GM12878 (cell line): ENCODE measurements at regions not wholly inside any gene's neighbourhood (a gene's known extent, or its start where the extent isn't known, plus 50 kb on each side); places are given as distances from the start of the nearest gene placed in this dataset.

Experiments used
- CHD1 ChIP-seq: IDR thresholded peaks from 2 replicates; pipeline ENCODE4 v1.6.1; 2012; ENCODE audit warnings: low read depth, low read length, improper control_type of control experiment
- HDAC2 ChIP-seq: fragments of 200-600 bp; sonication (generic); IDR thresholded peaks from 2 replicates; pipeline ENCODE4 v1.6.1; 2017
- IKZF2 ChIP-seq, 2 experiments: fragments of 450-650 bp; IDR thresholded peaks; 2 replicates each; pipeline ENCODE4 v1.6.1; 2017; ENCODE audit warnings: mild to moderate bottlenecking in 2 of 2, moderate library complexity in 2 of 2
- NFXL1 ChIP-seq: fragments of 450-650 bp; IDR thresholded peaks from 2 replicates; pipeline ENCODE4 v1.6.1; 2017; ENCODE audit warnings: antibody characterized with exemption, mild to moderate bottlenecking, borderline replicate concordance
- PML ChIP-seq: IDR thresholded peaks from 2 replicates; pipeline ENCODE4 v1.6.1; 2012; ENCODE audit warnings: low read length, inconsistent platforms
- POLR2AphosphoS5 ChIP-seq: IDR thresholded peaks from 2 replicates; pipeline ENCODE4 v1.6.1; 2011; ENCODE audit warnings: mild to moderate bottlenecking, low read length, inconsistent platforms
- SPI1 ChIP-seq: IDR thresholded peaks from 2 replicates; pipeline ENCODE4 v1.6.1; 2011; ENCODE audit warnings: low read depth, mild to moderate bottlenecking, low read length, moderate library complexity, borderline replicate concordance; ENCODE audit not compliant: insufficient read depth
- SUZ12 ChIP-seq: fragments of 200-600 bp; sonication (generic); IDR thresholded peaks from one replicate; pipeline ENCODE4 v1.6.1; 2018; ENCODE audit warnings: antibody characterized with exemption, mild to moderate bottlenecking; ENCODE audit not compliant: unreplicated experiment
- YY1 ChIP-seq: IDR thresholded peaks from 2 replicates; pipeline ENCODE4 v1.6.1; 2011; ENCODE audit warnings: low read depth, mild to moderate bottlenecking, low read length
- ZSCAN29 ChIP-seq: fragments of 450-650 bp; IDR thresholded peaks from 2 replicates; pipeline ENCODE4 v1.6.1; 2017; ENCODE audit warnings: mild to moderate bottlenecking, moderate library complexity
- TF ChIP-seq, protein P1 (sequence below): fragments of 450-650 bp; IDR thresholded peaks from 2 replicates; pipeline ENCODE4 v1.6.1; 2017; ENCODE audit warnings: mild to moderate bottlenecking, moderate library complexity
- TF ChIP-seq, protein P2 (sequence below): fragments of 150-350 bp; IDR thresholded peaks from 2 replicates; pipeline ENCODE4 v1.6.1; 2016; ENCODE audit warnings: low read depth, low read length
- TF ChIP-seq, protein P3 (sequence below): fragments of 450-650 bp; IDR thresholded peaks from 2 replicates; pipeline ENCODE4 v1.6.1; 2016; ENCODE audit warnings: mild to moderate bottlenecking
- TF ChIP-seq, protein P4 (sequence below): IDR thresholded peaks from 2 replicates; pipeline ENCODE4 v1.6.1; 2011; ENCODE audit warnings: low read depth, low read length, improper control_type of control experiment, borderline replicate concordance

DNA sequence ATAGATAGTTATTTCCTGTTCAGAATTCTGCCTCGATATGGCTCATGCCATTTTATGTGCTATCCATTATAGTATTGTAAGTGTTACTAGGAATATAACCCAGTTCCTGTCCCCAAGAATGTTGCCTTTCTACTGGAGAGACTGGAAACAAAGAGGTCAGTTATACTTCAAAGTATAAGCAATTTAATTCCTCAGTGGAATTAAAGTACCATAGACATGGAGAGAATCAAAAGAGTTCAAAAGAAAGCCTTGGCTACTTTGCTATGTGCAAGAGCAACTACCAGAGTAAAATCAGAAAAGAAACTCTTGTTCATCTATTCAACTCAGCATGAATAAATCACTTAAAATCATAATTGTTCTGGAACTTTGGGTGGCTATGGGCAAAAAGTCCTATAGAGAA, 173.2 kb upstream of the EEA1 start (continued):
- TF ChIP-seq, protein P1, sequence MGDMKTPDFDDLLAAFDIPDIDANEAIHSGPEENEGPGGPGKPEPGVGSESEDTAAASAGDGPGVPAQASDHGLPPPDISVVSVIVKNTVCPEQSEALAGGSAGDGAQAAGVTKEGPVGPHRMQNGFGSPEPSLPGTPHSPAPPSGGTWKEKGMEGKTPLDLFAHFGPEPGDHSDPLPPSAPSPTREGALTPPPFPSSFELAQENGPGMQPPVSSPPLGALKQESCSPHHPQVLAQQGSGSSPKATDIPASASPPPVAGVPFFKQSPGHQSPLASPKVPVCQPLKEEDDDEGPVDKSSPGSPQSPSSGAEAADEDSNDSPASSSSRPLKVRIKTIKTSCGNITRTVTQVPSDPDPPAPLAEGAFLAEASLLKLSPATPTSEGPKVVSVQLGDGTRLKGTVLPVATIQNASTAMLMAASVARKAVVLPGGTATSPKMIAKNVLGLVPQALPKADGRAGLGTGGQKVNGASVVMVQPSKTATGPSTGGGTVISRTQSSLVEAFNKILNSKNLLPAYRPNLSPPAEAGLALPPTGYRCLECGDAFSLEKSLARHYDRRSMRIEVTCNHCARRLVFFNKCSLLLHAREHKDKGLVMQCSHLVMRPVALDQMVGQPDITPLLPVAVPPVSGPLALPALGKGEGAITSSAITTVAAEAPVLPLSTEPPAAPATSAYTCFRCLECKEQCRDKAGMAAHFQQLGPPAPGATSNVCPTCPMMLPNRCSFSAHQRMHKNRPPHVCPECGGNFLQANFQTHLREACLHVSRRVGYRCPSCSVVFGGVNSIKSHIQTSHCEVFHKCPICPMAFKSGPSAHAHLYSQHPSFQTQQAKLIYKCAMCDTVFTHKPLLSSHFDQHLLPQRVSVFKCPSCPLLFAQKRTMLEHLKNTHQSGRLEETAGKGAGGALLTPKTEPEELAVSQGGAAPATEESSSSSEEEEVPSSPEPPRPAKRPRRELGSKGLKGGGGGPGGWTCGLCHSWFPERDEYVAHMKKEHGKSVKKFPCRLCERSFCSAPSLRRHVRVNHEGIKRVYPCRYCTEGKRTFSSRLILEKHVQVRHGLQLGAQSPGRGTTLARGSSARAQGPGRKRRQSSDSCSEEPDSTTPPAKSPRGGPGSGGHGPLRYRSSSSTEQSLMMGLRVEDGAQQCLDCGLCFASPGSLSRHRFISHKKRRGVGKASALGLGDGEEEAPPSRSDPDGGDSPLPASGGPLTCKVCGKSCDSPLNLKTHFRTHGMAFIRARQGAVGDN = no peak
- TF ChIP-seq SPI1 = no peak
- TF ChIP-seq NFXL1 = no peak
- TF ChIP-seq POLR2AphosphoS5 = no peak
- TF ChIP-seq YY1 = no peak
- TF ChIP-seq, protein P2, sequence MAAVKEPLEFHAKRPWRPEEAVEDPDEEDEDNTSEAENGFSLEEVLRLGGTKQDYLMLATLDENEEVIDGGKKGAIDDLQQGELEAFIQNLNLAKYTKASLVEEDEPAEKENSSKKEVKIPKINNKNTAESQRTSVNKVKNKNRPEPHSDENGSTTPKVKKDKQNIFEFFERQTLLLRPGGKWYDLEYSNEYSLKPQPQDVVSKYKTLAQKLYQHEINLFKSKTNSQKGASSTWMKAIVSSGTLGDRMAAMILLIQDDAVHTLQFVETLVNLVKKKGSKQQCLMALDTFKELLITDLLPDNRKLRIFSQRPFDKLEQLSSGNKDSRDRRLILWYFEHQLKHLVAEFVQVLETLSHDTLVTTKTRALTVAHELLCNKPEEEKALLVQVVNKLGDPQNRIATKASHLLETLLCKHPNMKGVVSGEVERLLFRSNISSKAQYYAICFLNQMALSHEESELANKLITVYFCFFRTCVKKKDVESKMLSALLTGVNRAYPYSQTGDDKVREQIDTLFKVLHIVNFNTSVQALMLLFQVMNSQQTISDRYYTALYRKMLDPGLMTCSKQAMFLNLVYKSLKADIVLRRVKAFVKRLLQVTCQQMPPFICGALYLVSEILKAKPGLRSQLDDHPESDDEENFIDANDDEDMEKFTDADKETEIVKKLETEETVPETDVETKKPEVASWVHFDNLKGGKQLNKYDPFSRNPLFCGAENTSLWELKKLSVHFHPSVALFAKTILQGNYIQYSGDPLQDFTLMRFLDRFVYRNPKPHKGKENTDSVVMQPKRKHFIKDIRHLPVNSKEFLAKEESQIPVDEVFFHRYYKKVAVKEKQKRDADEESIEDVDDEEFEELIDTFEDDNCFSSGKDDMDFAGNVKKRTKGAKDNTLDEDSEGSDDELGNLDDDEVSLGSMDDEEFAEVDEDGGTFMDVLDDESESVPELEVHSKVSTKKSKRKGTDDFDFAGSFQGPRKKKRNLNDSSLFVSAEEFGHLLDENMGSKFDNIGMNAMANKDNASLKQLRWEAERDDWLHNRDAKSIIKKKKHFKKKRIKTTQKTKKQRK = no peak
- no peak for TF ChIP-seq IKZF2 (IDR thresholded peaks at IDR 0.05)
- TF ChIP-seq HDAC2 = no peak
- TF ChIP-seq, protein P3, sequence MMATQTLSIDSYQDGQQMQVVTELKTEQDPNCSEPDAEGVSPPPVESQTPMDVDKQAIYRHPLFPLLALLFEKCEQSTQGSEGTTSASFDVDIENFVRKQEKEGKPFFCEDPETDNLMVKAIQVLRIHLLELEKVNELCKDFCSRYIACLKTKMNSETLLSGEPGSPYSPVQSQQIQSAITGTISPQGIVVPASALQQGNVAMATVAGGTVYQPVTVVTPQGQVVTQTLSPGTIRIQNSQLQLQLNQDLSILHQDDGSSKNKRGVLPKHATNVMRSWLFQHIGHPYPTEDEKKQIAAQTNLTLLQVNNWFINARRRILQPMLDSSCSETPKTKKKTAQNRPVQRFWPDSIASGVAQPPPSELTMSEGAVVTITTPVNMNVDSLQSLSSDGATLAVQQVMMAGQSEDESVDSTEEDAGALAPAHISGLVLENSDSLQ = no peak
- no peak for TF ChIP-seq CHD1
- TF ChIP-seq, protein P4, sequence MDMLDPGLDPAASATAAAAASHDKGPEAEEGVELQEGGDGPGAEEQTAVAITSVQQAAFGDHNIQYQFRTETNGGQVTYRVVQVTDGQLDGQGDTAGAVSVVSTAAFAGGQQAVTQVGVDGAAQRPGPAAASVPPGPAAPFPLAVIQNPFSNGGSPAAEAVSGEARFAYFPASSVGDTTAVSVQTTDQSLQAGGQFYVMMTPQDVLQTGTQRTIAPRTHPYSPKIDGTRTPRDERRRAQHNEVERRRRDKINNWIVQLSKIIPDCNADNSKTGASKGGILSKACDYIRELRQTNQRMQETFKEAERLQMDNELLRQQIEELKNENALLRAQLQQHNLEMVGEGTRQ = no peak
- TF ChIP-seq ZSCAN29 = no peak
- no peak for TF ChIP-seq SUZ12
- no peak for TF ChIP-seq PML
